K562 (cell line): ENCODE measurements at regions not wholly inside any gene's neighbourhood (a gene's known extent, or its start where the extent isn't known, plus 50 kb on each side); places are given as distances from the start of the nearest gene placed in this dataset.

Experiments
- ATAC-seq: fragments of 200-7000 bp; cut with Tn5 transposase; 3 replicates; pipeline ENCODE4 v1.9.1; 2020; ENCODE audit warnings: moderate library complexity
- BruUV-seq: library from RNA; stranded (reverse); fragments of 400-500 nt; replicated peaks from 2 replicates; lab custom pipeline; 2021; lab: Mats Ljungman, UMichigan
- CTCF ChIA-PET: fragments of 300-600 bp; formaldehyde crosslinking; extraction: SDS; loops from one replicate; lab custom pipeline; 2021; ENCODE audit warnings: low intra/inter-chr PET ratio; lab: Yijun Ruan, JAX
- POLR2A ChIA-PET: fragments of 300-600, 350-650 bp; sonication (Branson Sonifier 250); formaldehyde crosslinking; extraction: SDS; loops from one replicate; lab custom pipeline; 2021; ENCODE audit warnings: antibody characterized with exemption, inconsistent platforms; lab: Yijun Ruan, JAX
- DNase-seq, 4 experiments: peaks; one replicate each; pipeline versions ENCODE4 v3.0.0 to v3.0.0-alpha.2; 2011 to 2018; ENCODE audit warnings: low spot score in 3 of 4, mixed read lengths in 3 of 4; ENCODE audit errors: extremely low read depth in 1 of 4
- FAIRE-seq: peaks from 2 replicates; lab custom pipeline; 2011; peaks lifted over from hg19 to GRCh38; lab: Jason Lieb, UNC
- H2AFZ ChIP-seq: 2 replicates; pipeline ENCODE4 v1.6.0; 2011; ENCODE audit warnings: low read depth, low read length, control low read depth, inconsistent platforms
- H3K27ac ChIP-seq: fragments of 200-600 bp; 3 replicates; pipeline ENCODE4 v1.8.0; 2011; ENCODE audit warnings: low read depth, mild to moderate bottlenecking, control low read depth, inconsistent platforms, low read length, moderate library complexity, mixed read lengths; ENCODE audit errors: extremely low read depth
- H3K27me3 ChIP-seq, 2 experiments: fragments of 300-600 bp in 1 of 2; 2 replicates in 1 of 2; 3 replicates in 1 of 2; pipeline versions ENCODE4 v1.6.0 to v1.8.0; 2011; ENCODE audit warnings: inconsistent platforms in 2 of 2, low read length in 2 of 2, mild to moderate bottlenecking in 1 of 2, mixed read lengths in 1 of 2, moderate library complexity in 1 of 2; ENCODE audit not compliant: control insufficient read depth in 2 of 2, insufficient read depth in 2 of 2
- H3K36me3 ChIP-seq: fragments of 300-600 bp; 3 replicates; pipeline ENCODE4 v1.8.0; 2011; ENCODE audit warnings: mild to moderate bottlenecking, low read length, inconsistent platforms; ENCODE audit not compliant: control insufficient read depth, insufficient read depth
- H3K4me1 ChIP-seq, 2 experiments: fragments of 200-600 bp in 1 of 2; replicated peaks in 1 of 2; 2 replicates in 1 of 2; 3 replicates in 1 of 2; pipeline versions ENCODE4 v1.5.1 to v1.8.0; 2011; ENCODE audit warnings: inconsistent platforms in 2 of 2, low read length in 2 of 2, mild to moderate bottlenecking in 1 of 2, mixed read lengths in 1 of 2, moderate library complexity in 1 of 2; ENCODE audit not compliant: control insufficient read depth in 2 of 2, insufficient read depth in 2 of 2
- H3K4me2 ChIP-seq: 2 replicates; pipeline ENCODE4 v1.6.1; 2011; ENCODE audit warnings: low read length, control low read depth, inconsistent platforms, mixed read lengths; ENCODE audit not compliant: insufficient read depth
- H3K4me3 ChIP-seq: fragments of 200-600 bp; sonication (generic), shearing (Covaris generic); 2 replicates; pipeline ENCODE4 v1.5.1; 2016; ENCODE audit warnings: control low read depth, inconsistent platforms
- H3K79me2 ChIP-seq: fragments of 200-600 bp; 3 replicates; pipeline ENCODE4 v1.8.0; 2011; ENCODE audit warnings: low read length, inconsistent platforms; ENCODE audit not compliant: control insufficient read depth, insufficient read depth
- H3K9ac ChIP-seq, 2 experiments: 2 replicates each; pipeline versions ENCODE4 v1.6.0 to v1.6.1; 2011; ENCODE audit warnings: low read depth in 2 of 2, low read length in 2 of 2, control low read depth in 1 of 2, inconsistent platforms in 1 of 2, mild to moderate bottlenecking in 1 of 2, mixed read lengths in 1 of 2; ENCODE audit not compliant: insufficient read depth in 1 of 2
- H3K9me1 ChIP-seq: one replicate; pipeline ENCODE4 v1.6.0; 2011; ENCODE audit warnings: inconsistent platforms, mild to moderate bottlenecking, low read length, moderate library complexity; ENCODE audit not compliant: control insufficient read depth, insufficient read depth
- H3K9me3 ChIP-seq: replicated peaks from 2 replicates; pipeline ENCODE4 v1.5.1; 2011; ENCODE audit warnings: low read depth, low read length, inconsistent platforms; ENCODE audit not compliant: control insufficient read depth, insufficient read depth
- H4K20me1 ChIP-seq: replicated peaks from 2 replicates; pipeline ENCODE4 v1.6.1; 2011; ENCODE audit warnings: low read length, inconsistent platforms, mixed read lengths; ENCODE audit not compliant: control insufficient read depth, insufficient read depth
- ASH1L ChIP-seq: fragments of 450-650 bp; IDR thresholded peaks from 2 replicates; pipeline ENCODE4 v1.6.1; 2018; ENCODE audit warnings: borderline replicate concordance, mild to moderate bottlenecking, low read depth; ENCODE audit not compliant: partially characterized antibody
- C11orf30 ChIP-seq: fragments of 450-650 bp; IDR thresholded peaks from 2 replicates; pipeline ENCODE4 v1.6.1; 2016; ENCODE audit warnings: low read depth, mild to moderate bottlenecking
- HMBOX1 ChIP-seq: sonication (generic); IDR thresholded peaks from 2 replicates; pipeline ENCODE4 v1.6.1; 2016
- MAFG ChIP-seq: fragments of 450-650 bp; conservative IDR thresholded peaks from 2 replicates; pipeline ENCODE4 v1.6.1; 2016; ENCODE audit warnings: missing genetic modification characterization, missing compliant biosample characterization
- MAFK ChIP-seq: IDR thresholded peaks from 2 replicates; pipeline ENCODE4 v1.6.1; 2011; ENCODE audit warnings: low read length, improper control_type of control experiment
- NR2C1 ChIP-seq, 2 experiments: fragments of 450-650 bp; IDR thresholded peaks; 2 replicates each; pipeline ENCODE4 v1.6.1; 2017; ENCODE audit warnings: mild to moderate bottlenecking in 2 of 2, antibody characterized with exemption in 1 of 2, inconsistent platforms in 1 of 2, missing compliant biosample characterization in 1 of 2, missing genetic modification characterization in 1 of 2
- PRMT5 ChIP-seq: sonication (generic); formaldehyde crosslinking; IDR thresholded peaks from 2 replicates; pipeline ENCODE4 v1.5.0; 2020; ENCODE audit warnings: missing genetic modification reagents
- STAT5B ChIP-seq: fragments of 250-450 bp; sonication (Bioruptor Pico); IDR thresholded peaks from 2 replicates; pipeline ENCODE4 v1.8.0; 2021; ENCODE audit warnings: mild to moderate bottlenecking, inconsistent platforms
- ZC3H8 ChIP-seq: fragments of 450-650 bp; IDR thresholded peaks from 2 replicates; pipeline ENCODE4 v1.6.1; 2017
- ZFX ChIP-seq: sonication (generic); formaldehyde crosslinking; IDR thresholded peaks from 2 replicates; pipeline ENCODE4 v1.8.0; 2022; ENCODE audit warnings: mild to moderate bottlenecking, missing genetic modification reagents, moderate library complexity
- ZNF134 ChIP-seq: fragments of 250-450 bp; sonication (Bioruptor Pico); conservative IDR thresholded peaks from 2 replicates; pipeline ENCODE4 v1.4.0; 2020
- ZNF316 ChIP-seq: fragments of 450-650 bp; IDR thresholded peaks from 2 replicates; pipeline ENCODE4 v1.6.1; 2016
- WGBS: fragments of 100-300 bp; shearing (Covaris generic); methylation state at CpG from one replicate; pipeline ENCODE4 v1.1.6; 2016; ENCODE audit warnings: low coverage, mixed read lengths; ENCODE audit not compliant: insufficient coverage; ENCODE audit errors: missing lambda C conversion rate; 5-methylcytosine and 5-hydroxymethylcytosine counted together
- in situ Hi-C: fragments of 300-500 bp; cut with MboI; formaldehyde crosslinking; loops from 4 replicates; pipeline ENCODE4 v1.15.0; 2018; ENCODE audit warnings: inconsistent platforms, mixed read lengths
- intact Hi-C: fragments of 100-400 bp; cut with micrococcal nuclease; formaldehyde crosslinking; loops from 2 replicates; pipeline ENCODE4 v1.14.2; 2022

- in situ Hi-C loops (no loop called here), intact Hi-C loops (no loop called here)
- Histone ChIP-seq H3K4me1 (no peaks in the 10 kb centered on the region), H3K9ac (no peak overlapping the region), H3K36me3 (no peaks in the 10 kb centered on the region), H3K9me1 (no peaks in the 10 kb centered on the region), H3K27me3 (no peaks in the 10 kb centered on the region), H4K20me1 (no peaks in the 10 kb centered on the region), H2AFZ (no peak overlapping the region), H3K4me3 (no peak overlapping the region), H3K9me3 (no peaks in the 10 kb centered on the region), H3K27ac (no peak overlapping the region), H3K79me2 (no peaks in the 10 kb centered on the region), H3K4me2 (no peak overlapping the region)
- WGBS, result 1% methylated on average over 4 of the region's 4 CpGs
- ChIA-PET POLR2A (no interaction called here), CTCF (no interaction called here)
- BruUV-seq, result no TSS peak
- no peak for DNase-seq
- FAIRE-seq, result no peak
- ATAC-seq, result no peak
- TF ChIP-seq PRMT5, result no peak
- no peak for TF ChIP-seq NR2C1 (IDR thresholded peaks at IDR 0.05)
- TF ChIP-seq NR2C1 (tag; IDR thresholded peaks at IDR 0.05), result no peak
- TF ChIP-seq HMBOX1, result no peak
Observed at GRCh38 chr2:76323381-76323780, 612.7 kb upstream of the GCFC2 start.

GRCh38 chr2:76320716-76321115, 610.0 kb upstream of the GCFC2 start:
- Histone ChIP-seq H3K4me2 (no peak overlapping the region), H3K4me3 (no peak overlapping the region), H3K9me3 (no peaks in the 10 kb centered on the region), H3K27ac (no peak overlapping the region), H3K4me1 (no peaks in the 10 kb centered on the region), H4K20me1 (no peaks in the 10 kb centered on the region), H2AFZ (no peak overlapping the region), H3K79me2 (no peaks in the 10 kb centered on the region), H3K27me3 (no peaks in the 10 kb centered on the region), H3K36me3 (no peaks in the 10 kb centered on the region), H3K9me1 (no peaks in the 10 kb centered on the region), H3K9ac (no peak overlapping the region)
- no TSS peak for BruUV-seq
- ATAC-seq (no peak), DNase-seq (no peak), FAIRE-seq (no peak)
- ChIA-PET POLR2A (no interaction called here), CTCF (no interaction called here)
- in situ Hi-C loops, result no loop called here
- intact Hi-C loops, result no loop called here
- TF ChIP-seq ZNF134 (CRISPR knock-in tag) (no peak), ZC3H8 (no peak), MAFK (peak; percentile 22; the same call in 1 of the 2 replicates), ZFX (CRISPR knock-in tag) (no peak), ZNF316 (peak; percentile 65), ASH1L (no peak), MAFG (tag) (peak; percentile 18; the same call in 1 of the 2 replicates), C11orf30 (peak; percentile 38; the same call in 1 of the 2 replicates), STAT5B (CRISPR knock-in tag) (no peak)
